HCT116 (cell line): ENCODE measurements at regions not wholly inside any gene's neighbourhood (a gene's known extent, or its start where the extent isn't known, plus 50 kb on each side); places are given as distances from the start of the nearest gene placed in this dataset.

ENCODE experiments used
- ATAC-seq: fragments of 200-7000 bp; cut with Tn5 transposase; 2 replicates; pipeline ENCODE4 v1.9.1; 2020; ENCODE audit warnings: mild to moderate bottlenecking, moderate library complexity
- BruUV-seq: library from RNA; stranded (reverse); fragments of 400-500 nt; replicated peaks from 2 replicates; lab custom pipeline; 2021; lab: Mats Ljungman, UMichigan
- CTCF ChIA-PET: fragments of 300-600 bp; sonication (Branson Sonifier 250); formaldehyde crosslinking; loops from one replicate; lab custom pipeline; 2021; ENCODE audit warnings: antibody characterized with exemption; lab: Charles Lee
- POLR2A ChIA-PET: fragments of 300-600, 350-600 bp; sonication (Branson Sonifier 250); formaldehyde crosslinking; loops from one replicate; lab custom pipeline; 2021; ENCODE audit warnings: antibody characterized with exemption; lab: Charles Lee
- RAD21 ChIA-PET, 2 experiments: fragments of 300-600 bp; sonication (Branson Sonifier 250); formaldehyde crosslinking; loops; one replicate each; lab custom pipeline; 2023; ENCODE audit warnings: low total read pairs in 2 of 2; ENCODE audit not compliant: uncharacterized antibody in 2 of 2, unreplicated experiment in 2 of 2, low non-redundant PET in 1 of 2; lab: Charles Lee
- DNase-seq: peaks from one replicate; pipeline ENCODE4 v3.0.0-alpha.2; 2010; ENCODE audit warnings: low read depth, low spot score
- H2AFZ ChIP-seq: fragments of 200-600 bp; shearing (Covaris generic), sonication (generic); 2 replicates; pipeline ENCODE4 v1.6.1; 2017; ENCODE audit warnings: low read depth, mixed run types, mixed read lengths, antibody characterized with exemption, low read length; ENCODE audit not compliant: poor library complexity, severe bottlenecking
- H3K27ac ChIP-seq: 2 replicates; pipeline ENCODE4 v1.5.1; 2012; ENCODE audit warnings: low read depth, low read length
- H3K27me3 ChIP-seq: fragments of 200-600 bp; sonication (generic); 2 replicates; pipeline ENCODE4 v1.6.1; 2016; ENCODE audit warnings: mixed run types, low read length, mixed read lengths; ENCODE audit not compliant: insufficient read depth
- H3K36me3 ChIP-seq, 2 experiments: fragments of 200-500 bp in 1 of 2; fragments of 200-600 bp in 1 of 2; sonication (Bioruptor generic) in 1 of 2; sonication (generic) in 1 of 2; 2 replicates each; pipeline versions ENCODE4 v1.5.1 to v1.6.1; 2014 to 2016; ENCODE audit warnings: low read length in 2 of 2, inconsistent platforms in 1 of 2, mixed read lengths in 1 of 2, mixed run types in 1 of 2; ENCODE audit not compliant: insufficient read depth in 2 of 2, control insufficient read depth in 1 of 2
- H3K4me1 ChIP-seq, 2 experiments: fragments of 200-600 bp in 1 of 2; sonication (generic) in 1 of 2; 2 replicates each; pipeline versions ENCODE4 v1.5.1 to v1.6.1; 2012 to 2017; ENCODE audit warnings: low read length in 2 of 2, inconsistent platforms in 1 of 2, mild to moderate bottlenecking in 1 of 2, mixed read lengths in 1 of 2, mixed run types in 1 of 2, moderate library complexity in 1 of 2; ENCODE audit not compliant: insufficient read depth in 2 of 2, control insufficient read depth in 1 of 2
- H3K4me2 ChIP-seq: fragments of 200-600 bp; sonication (generic); 2 replicates; pipeline ENCODE4 v1.6.1; 2017; ENCODE audit warnings: mixed run types, low read length, mixed read lengths
- H3K4me3 ChIP-seq, 2 experiments: fragments of 200-600 bp in 1 of 2; sonication (generic) in 1 of 2; replicated peaks in 1 of 2; 2 replicates each; pipeline ENCODE4 v1.5.1; 2011 to 2016; ENCODE audit warnings: low read length in 2 of 2, control low read depth in 1 of 2, low read depth in 1 of 2, mild to moderate bottlenecking in 1 of 2, mixed read lengths in 1 of 2, mixed run types in 1 of 2
- H3K79me2 ChIP-seq: fragments of 200-600 bp; sonication (generic); 2 replicates; pipeline ENCODE4 v1.6.1; 2017; ENCODE audit warnings: mild to moderate bottlenecking, mixed run types, low read length, moderate library complexity, mixed read lengths; ENCODE audit not compliant: insufficient read depth
- H3K9ac ChIP-seq: fragments of 200-600 bp; sonication (generic); 2 replicates; pipeline ENCODE4 v1.6.1; 2016; ENCODE audit warnings: low read length, mixed read lengths
- H3K9me2 ChIP-seq: fragments of 200-600 bp; sonication (generic), shearing (Covaris generic); 2 replicates; pipeline ENCODE4 v1.6.1; 2017; ENCODE audit warnings: mixed run types, mild to moderate bottlenecking, moderate library complexity; ENCODE audit not compliant: insufficient read depth
- H3K9me3 ChIP-seq, 2 experiments: fragments of 200-500 bp in 1 of 2; fragments of 200-600 bp in 1 of 2; sonication (Bioruptor generic) in 1 of 2; sonication (generic) in 1 of 2; 2 replicates each; pipeline ENCODE4 v1.6.1; 2014 to 2017; ENCODE audit warnings: low read length in 2 of 2, mixed read lengths in 2 of 2, inconsistent platforms in 1 of 2, low read depth in 1 of 2, mild to moderate bottlenecking in 1 of 2, mixed run types in 1 of 2, moderate library complexity in 1 of 2; ENCODE audit not compliant: control insufficient read depth in 1 of 2, insufficient read depth in 1 of 2
- H4K20me1 ChIP-seq: fragments of 200-600 bp; sonication (generic), shearing (Covaris generic); 2 replicates; pipeline ENCODE4 v1.6.1; 2017; ENCODE audit warnings: mixed run types, mild to moderate bottlenecking, moderate library complexity; ENCODE audit not compliant: insufficient read depth
- CBX3 ChIP-seq: IDR thresholded peaks from 2 replicates; pipeline ENCODE4 v1.6.1; 2012; ENCODE audit warnings: low read depth
- CEBPB ChIP-seq: IDR thresholded peaks from 2 replicates; pipeline ENCODE4 v1.6.1; 2012; ENCODE audit warnings: low read depth
- ELF1 ChIP-seq: IDR thresholded peaks from 2 replicates; pipeline ENCODE4 v1.6.1; 2012; ENCODE audit warnings: low read depth, borderline replicate concordance
- EZH2 ChIP-seq: fragments of 200-600 bp; sonication (generic); IDR thresholded peaks from 2 replicates; pipeline ENCODE4 v1.6.1; 2017; ENCODE audit warnings: antibody characterized with exemption, mixed run types
- FOSL1 ChIP-seq: IDR thresholded peaks from 2 replicates; pipeline ENCODE4 v1.6.1; 2012; ENCODE audit warnings: low read depth
- JUND ChIP-seq: IDR thresholded peaks from 2 replicates; pipeline ENCODE4 v1.6.1; 2012
- POLR2A ChIP-seq: IDR thresholded peaks from 2 replicates; pipeline ENCODE4 v1.7.0; 2011; ENCODE audit warnings: borderline replicate concordance; ENCODE audit not compliant: insufficient read depth, insufficient read length; ENCODE audit errors: extremely low read depth
- POLR2AphosphoS5 ChIP-seq: IDR thresholded peaks from 2 replicates; pipeline ENCODE4 v1.6.1; 2011; ENCODE audit warnings: mild to moderate bottlenecking, low read depth, low read length, moderate library complexity
- RAD21 ChIP-seq: IDR thresholded peaks from 2 replicates; pipeline ENCODE4 v1.6.1; 2012; ENCODE audit warnings: low read depth, mild to moderate bottlenecking
- SIN3A ChIP-seq: IDR thresholded peaks from 2 replicates; pipeline ENCODE4 v1.6.1; 2012; ENCODE audit warnings: low read depth
- SP1 ChIP-seq: IDR thresholded peaks from 2 replicates; pipeline ENCODE4 v1.6.1; 2012; ENCODE audit warnings: low read depth
- SRF ChIP-seq: IDR thresholded peaks from 2 replicates; pipeline ENCODE4 v1.6.1; 2012; ENCODE audit warnings: low read depth
- TCF7L2 ChIP-seq: IDR thresholded peaks from 2 replicates; pipeline ENCODE4 v1.7.0; 2011; ENCODE audit warnings: borderline replicate concordance, inconsistent platforms; ENCODE audit not compliant: insufficient read depth, insufficient read length; ENCODE audit errors: extremely low read depth
- YY1 ChIP-seq: IDR thresholded peaks from 2 replicates; pipeline ENCODE4 v1.6.1; 2011; ENCODE audit warnings: low read length, low read depth, moderate library complexity, mild to moderate bottlenecking; ENCODE audit not compliant: insufficient replicate concordance; ENCODE audit errors: extremely low read depth
- intact Hi-C: fragments of 100-400 bp; cut with micrococcal nuclease; formaldehyde crosslinking; loops from 2 replicates; pipeline ENCODE4 v1.10.0; 2022
- TF ChIP-seq, protein P1 (sequence below): IDR thresholded peaks from 2 replicates; pipeline ENCODE4 v1.6.1; 2012; ENCODE audit warnings: low read depth
- TF ChIP-seq, protein P2 (sequence below): IDR thresholded peaks from 2 replicates; pipeline ENCODE4 v1.6.1; 2012
- TF ChIP-seq, protein P3 (sequence below): IDR thresholded peaks from 2 replicates; pipeline ENCODE4 v1.6.1; 2012

DNA sequence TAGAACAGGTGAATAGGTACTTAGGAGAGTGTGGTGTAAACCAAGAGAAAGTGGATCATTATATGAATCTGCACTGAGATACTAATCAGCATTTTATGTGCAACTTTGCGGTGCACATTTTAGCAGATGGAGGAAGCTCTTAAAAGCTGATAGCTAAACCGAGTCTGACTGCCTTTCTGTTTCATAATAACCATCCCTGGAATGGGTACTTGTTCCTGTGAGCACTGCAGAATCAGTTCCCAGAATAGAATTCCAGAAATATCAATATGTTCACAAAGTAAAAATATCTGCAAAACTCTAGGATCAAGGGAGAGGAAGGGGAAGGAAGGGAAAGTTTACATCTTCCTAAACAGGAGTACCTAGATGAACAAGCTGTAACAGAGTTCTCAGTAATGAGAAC, 432.2 kb upstream of the HNRNPA3 start:
- BruUV-seq = no TSS peak

DNA sequence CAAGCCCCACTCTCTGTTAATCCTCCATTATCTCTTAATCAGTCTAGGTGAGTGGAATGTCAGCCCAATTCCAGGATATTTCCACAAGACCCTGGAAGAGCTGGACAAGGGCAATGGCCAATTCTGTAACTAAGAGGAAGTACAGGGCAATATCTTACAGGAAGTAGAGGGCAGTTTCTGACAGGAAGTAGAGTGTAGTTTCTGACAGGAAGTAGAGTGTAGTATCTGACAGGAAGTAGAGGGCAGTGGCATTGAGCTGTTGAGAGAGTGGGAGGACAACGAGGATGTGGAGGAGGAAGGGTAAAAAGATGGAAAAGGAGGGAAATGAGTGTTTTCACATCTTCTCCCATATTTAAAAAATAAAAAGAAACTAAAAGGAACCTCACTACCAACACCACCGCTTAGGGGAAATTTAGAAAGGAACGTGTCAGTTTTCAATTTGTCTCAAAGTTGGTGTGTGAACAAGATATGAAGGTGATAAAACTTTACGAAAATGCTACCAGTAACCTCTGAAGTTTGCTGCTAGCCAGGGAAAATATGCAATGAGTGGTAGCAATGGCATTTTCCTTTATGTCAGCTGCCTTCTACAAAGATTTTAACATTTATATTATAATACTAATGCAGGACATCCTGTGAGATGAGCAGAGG, 430.9 kb upstream of the HNRNPA3 start:
- Histone ChIP-seq H3K9ac (no peak overlapping the region), H3K4me3 (no peak overlapping the region), H4K20me1 (no peaks in the 10 kb centered on the region), H2AFZ (no peak overlapping the region), H3K4me2 (no peak overlapping the region), H3K9me3 (no peaks in the 10 kb centered on the region), H3K27ac (no peak overlapping the region), H3K9me2 (0 out of 2 replicates have a peak, but pooled peaks cover 4% of the 10 kb centered on the region), H3K27me3 (peaks cover 21% of the 10 kb centered on the region), H3K4me1 (no peaks in the 10 kb centered on the region), H3K79me2 (no peaks in the 10 kb centered on the region), H3K36me3 (no peaks in the 10 kb centered on the region)
- BruUV-seq = no TSS peak
- ChIA-PET RAD21 (no interaction called here), CTCF (interaction anchor here (0.8 kb wide), 1 partner anchor 33 kb away, joined by 3 read pairs; no protein-coding TSS in a partner anchor), POLR2A (no interaction called here)
- intact Hi-C loops = no loop called here
- ATAC-seq = no peak
- DNase-seq = no peak
- TF ChIP-seq JUND (no peak), YY1 (no peak), SRF (no peak), CEBPB (no peak), POLR2AphosphoS5 (no peak), SP1 (no peak), POLR2A (no peak), CBX3 (no peak), TCF7L2 (no peak), EZH2 (no peak), SIN3A (no peak)
- TF ChIP-seq, protein P1, sequence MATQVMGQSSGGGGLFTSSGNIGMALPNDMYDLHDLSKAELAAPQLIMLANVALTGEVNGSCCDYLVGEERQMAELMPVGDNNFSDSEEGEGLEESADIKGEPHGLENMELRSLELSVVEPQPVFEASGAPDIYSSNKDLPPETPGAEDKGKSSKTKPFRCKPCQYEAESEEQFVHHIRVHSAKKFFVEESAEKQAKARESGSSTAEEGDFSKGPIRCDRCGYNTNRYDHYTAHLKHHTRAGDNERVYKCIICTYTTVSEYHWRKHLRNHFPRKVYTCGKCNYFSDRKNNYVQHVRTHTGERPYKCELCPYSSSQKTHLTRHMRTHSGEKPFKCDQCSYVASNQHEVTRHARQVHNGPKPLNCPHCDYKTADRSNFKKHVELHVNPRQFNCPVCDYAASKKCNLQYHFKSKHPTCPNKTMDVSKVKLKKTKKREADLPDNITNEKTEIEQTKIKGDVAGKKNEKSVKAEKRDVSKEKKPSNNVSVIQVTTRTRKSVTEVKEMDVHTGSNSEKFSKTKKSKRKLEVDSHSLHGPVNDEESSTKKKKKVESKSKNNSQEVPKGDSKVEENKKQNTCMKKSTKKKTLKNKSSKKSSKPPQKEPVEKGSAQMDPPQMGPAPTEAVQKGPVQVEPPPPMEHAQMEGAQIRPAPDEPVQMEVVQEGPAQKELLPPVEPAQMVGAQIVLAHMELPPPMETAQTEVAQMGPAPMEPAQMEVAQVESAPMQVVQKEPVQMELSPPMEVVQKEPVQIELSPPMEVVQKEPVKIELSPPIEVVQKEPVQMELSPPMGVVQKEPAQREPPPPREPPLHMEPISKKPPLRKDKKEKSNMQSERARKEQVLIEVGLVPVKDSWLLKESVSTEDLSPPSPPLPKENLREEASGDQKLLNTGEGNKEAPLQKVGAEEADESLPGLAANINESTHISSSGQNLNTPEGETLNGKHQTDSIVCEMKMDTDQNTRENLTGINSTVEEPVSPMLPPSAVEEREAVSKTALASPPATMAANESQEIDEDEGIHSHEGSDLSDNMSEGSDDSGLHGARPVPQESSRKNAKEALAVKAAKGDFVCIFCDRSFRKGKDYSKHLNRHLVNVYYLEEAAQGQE = no peak
- TF ChIP-seq, protein P2, sequence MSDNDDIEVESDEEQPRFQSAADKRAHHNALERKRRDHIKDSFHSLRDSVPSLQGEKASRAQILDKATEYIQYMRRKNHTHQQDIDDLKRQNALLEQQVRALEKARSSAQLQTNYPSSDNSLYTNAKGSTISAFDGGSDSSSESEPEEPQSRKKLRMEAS = no peak
- TF ChIP-seq, protein P3, sequence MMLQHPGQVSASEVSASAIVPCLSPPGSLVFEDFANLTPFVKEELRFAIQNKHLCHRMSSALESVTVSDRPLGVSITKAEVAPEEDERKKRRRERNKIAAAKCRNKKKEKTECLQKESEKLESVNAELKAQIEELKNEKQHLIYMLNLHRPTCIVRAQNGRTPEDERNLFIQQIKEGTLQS = no peak

More for the DNA sequence above, 432.2 kb upstream of the HNRNPA3 start:
- ChIA-PET RAD21 (no interaction called here), POLR2A (no interaction called here), CTCF (no interaction called here)
- Histone ChIP-seq H3K79me2 (no peaks in the 10 kb centered on the region), H3K27me3 (peaks cover 25% of the 10 kb centered on the region), H2AFZ (no peak overlapping the region), H3K9me2 (0 out of 2 replicates have a peak, but pooled peaks cover 4% of the 10 kb centered on the region), H3K27ac (no peak overlapping the region), H3K4me1 (no peaks in the 10 kb centered on the region), H3K4me2 (no peak overlapping the region), H4K20me1 (no peaks in the 10 kb centered on the region), H3K9me3 (no peaks in the 10 kb centered on the region), H3K36me3 (no peaks in the 10 kb centered on the region), H3K9ac (no peak overlapping the region), H3K4me3 (no peak overlapping the region)
- intact Hi-C loops = no loop called here
- TF ChIP-seq CBX3 = no peak
- TF ChIP-seq, protein P2 = no peak
- no peak for TF ChIP-seq ELF1
- no peak for TF ChIP-seq FOSL1
- TF ChIP-seq RAD21 = no peak
- TF ChIP-seq, protein P3 = no peak
- TF ChIP-seq YY1 = no peak
- DNase-seq (no peak), ATAC-seq (no peak)
